ENCODE measurements at regions not wholly inside any gene's neighbourhood (a gene's known extent, or its start where the extent isn't known, plus 50 kb on each side); places are given as distances from the start of the nearest gene placed in this dataset.

DNA sequence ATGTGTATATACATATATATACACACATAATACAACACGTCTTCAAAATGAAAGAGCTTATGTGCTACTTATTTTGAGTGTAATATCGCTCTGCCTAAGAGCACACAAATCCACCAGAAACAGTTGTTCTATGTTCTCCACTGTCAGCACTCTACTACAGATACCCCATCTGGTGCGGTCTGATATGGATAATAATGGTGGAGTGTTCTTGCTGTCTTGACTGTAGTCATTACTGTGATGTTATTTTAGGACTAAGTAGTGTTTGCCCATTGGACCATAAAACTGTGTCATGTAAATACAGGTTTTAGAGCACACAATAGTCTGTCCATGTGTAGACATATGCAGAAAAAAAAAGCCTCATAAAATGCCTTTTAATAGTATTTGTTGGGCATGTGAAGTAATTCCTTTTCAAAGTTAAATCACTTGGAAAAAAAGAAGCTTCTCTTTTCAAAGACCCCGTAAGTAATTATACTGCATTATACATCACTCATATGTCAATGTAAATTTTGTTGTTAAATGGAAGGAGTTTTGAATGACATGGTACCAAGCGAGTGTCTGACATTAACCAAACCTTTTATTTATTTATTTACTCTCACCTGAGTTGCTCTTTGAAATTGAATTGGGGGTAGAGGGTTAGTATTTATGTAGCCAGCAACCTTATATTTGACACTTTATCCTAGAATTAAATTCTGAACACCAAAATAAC, 1249.2 kb upstream of the ZEB2 start:
- H3K27ac ChIP-seq (ENCODE audit: low read depth, low read length): no peak overlapping the region
- whole genome bisulfite sequencing, 3 donors: 87 to 91% (median 91%) methylated on average over 5 of the region's 5 CpGs

GRCh38 chr2:145765874-145766273, 1246.0 kb upstream of the ZEB2 start:
- H3K27ac ChIP-seq (ENCODE audit: low read depth, low read length): no peak overlapping the region
- 92 to 96% (median 92%) methylated on average over 1 of the region's 1 CpG for WGBS, 3 donors

- WGBS, 3 donors: 55 to 75% (median 59%) methylated on average over 6 of the region's 6 CpGs
- no peak overlapping the region for H3K27ac ChIP-seq (ENCODE audit: low read depth, low read length)
Observed at GRCh38 chr2:145764631-145765030, 1244.7 kb upstream of the ZEB2 start.

DNA sequence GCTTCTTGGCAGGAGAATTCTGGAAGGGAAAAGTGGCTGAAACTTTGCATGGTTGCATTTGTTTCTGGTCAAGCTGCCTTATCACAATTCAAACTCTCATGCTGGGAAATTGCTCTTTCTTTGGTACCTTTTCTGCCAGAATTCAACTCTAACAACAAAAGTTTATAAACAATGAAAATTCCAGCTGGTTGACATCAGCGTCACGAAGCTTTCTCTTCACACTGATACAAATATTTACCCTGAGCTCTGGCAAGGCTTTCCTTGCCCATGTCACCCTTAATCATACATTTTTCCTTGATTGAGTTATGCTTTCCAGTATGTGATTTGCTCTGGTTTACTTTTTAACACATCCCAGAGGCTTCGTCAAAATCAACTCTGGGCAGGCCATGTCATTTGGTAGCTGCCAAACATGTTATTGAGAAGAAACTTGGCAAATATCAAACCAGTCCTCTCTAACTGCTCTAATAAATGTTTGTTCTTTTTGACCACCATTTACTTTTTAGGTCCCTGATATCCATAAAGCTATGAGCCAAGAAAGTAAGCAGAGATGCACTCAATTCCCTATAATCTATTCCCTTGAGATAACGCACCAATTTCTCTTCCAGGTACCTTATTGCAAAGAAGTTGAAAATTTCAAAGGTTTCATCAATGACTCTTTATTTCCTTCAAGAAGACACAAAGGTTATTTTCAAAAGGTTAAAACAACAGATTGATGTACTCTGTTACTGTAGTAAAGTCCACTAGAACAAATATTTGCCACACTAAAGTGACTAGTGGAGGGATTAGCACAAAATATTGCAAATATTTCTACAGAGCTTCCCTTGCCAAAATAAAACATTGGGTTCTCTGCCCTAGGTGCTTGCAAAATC, 1241.1 kb upstream of the ZEB2 start:
- WGBS, 3 donors: 36 to 75% (median 64%) methylated on average over 4 of the region's 4 CpGs
- H3K27ac ChIP-seq (ENCODE audit: low read depth, low read length): no peak overlapping the region

GRCh38 chr2:145759228-145759915, 1239.5 kb upstream of the ZEB2 start:
- WGBS, 3 donors: 87 to 94% (median 90%) methylated on average over 3 of the region's 3 CpGs
- H3K27ac ChIP-seq (ENCODE audit: low read depth, low read length): no peak overlapping the region

DNA sequence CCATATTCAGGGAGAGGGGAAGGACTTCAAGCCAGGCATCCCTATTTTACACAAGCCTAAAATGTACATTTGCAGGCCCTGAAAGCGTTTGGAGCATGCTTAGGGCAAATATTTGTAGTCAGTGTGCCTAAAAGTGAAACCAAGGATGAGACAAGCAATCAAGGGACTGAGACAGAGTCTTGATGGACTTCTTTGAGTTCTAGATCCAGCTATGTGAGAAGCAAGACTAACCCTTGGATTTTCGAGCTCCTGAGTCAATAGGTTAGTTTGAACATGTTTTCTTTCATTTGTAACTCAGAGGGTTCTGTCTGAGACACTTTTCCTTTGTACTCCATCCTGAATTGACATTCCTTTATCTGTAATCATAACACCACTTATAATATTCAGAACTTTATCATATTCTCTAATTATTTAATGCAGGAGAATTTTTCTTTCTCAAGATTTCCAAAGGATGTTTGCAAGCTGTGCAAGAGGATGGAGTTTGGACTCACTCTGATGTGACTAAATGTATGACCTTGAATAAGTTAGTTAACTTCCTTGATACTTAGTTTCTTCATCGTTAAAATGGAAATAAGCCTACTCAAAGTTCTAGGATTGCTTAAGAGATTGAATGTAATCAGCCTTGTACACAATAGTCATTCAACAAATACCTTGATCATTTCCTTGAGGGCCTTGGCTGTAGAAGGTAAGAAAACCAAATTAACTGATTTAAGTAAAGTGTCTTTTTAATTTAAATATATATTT, 1237.8 kb upstream of the ZEB2 start:
- H3K27ac ChIP-seq (ENCODE audit: low read depth, low read length): no peak overlapping the region
- WGBS, 3 donors: 48 to 64% (median 50%) methylated on average over 3 of the region's 3 CpGs

DNA sequence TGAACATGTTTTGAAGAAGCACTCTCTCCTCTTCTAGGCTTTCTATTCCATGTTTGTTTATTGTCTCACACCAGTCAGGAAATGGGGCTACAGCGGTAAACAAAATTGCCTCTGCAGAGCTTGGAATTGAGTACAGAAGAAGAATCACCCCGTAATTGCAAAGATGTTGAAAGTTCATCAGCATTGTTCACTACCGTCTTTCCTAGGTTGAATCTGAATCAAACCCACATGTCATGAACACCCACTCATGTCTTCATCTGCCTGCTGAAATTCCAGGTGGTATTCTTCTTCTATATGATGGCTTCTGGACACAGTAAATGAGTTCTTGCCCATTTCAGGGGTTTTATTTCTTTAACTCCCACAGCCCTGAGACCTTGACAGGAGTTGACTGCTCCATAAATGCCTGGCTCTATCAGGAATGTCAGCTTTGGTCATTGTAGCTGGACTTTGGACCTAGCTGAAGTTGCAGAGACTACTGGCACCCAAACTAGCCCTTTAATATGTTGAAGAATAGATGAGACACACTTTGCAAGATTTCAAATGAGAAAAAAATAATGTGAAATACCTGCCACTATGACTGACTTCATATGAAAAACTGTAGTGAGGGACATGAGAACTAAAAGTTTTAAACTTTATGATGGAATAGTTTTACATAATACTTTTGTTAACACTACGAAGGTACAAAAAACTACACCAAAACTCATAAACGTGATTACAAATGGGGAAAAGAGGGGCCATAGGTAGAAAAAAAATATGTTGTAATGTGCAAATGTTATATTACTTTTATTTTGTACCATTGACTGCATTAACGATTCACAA, 1235.3 kb upstream of the ZEB2 start:
- H3K27ac ChIP-seq (ENCODE audit: low read depth, low read length): no peak overlapping the region
- 87 to 95% (median 94%) methylated on average over 6 of the region's 6 CpGs for WGBS, 3 donors

DNA sequence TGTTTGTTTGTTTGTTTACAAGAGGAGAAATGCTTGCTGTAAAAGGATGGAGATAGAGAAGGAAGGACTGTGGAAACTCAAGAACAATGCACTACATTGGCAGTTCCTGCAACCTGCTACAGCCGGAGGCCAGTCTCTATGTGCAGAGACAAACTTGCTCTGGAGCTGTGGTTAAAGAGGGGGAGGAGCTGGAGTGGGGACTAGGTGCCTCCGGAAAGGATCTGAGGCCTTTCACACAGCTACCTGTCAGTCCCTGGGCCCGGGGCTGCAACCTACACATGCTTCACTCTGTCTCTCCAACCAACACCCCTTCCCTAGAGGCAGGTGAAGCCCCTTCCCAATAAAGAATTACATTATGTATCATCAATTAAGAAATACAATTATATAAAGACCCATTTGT, 1234.0 kb upstream of the ZEB2 start:
- no peak overlapping the region for H3K27ac ChIP-seq (ENCODE audit: low read depth, low read length)
- WGBS, 3 donors: 53 to 82% (median 59%) methylated on average over 3 of the region's 3 CpGs

- no peak overlapping the region for H3K27ac ChIP-seq (ENCODE audit: low read depth, low read length)
- WGBS, 3 donors: 63 to 69% (median 64%) methylated on average over 6 of the region's 6 CpGs
Observed at GRCh38 chr2:145753041-145753608, 1233.2 kb upstream of the ZEB2 start.

GRCh38 chr2:145752091-145752806, 1232.3 kb upstream of the ZEB2 start:
- H3K27ac ChIP-seq (ENCODE audit: low read depth, low read length): no peak overlapping the region
- 24 to 26% (median 24%) methylated on average over 5 of the region's 5 CpGs for WGBS, 3 donors

- WGBS, 3 donors: 21 to 69% (median 24%) methylated on average over 6 of the region's 6 CpGs
- H3K27ac ChIP-seq (ENCODE audit: low read depth, low read length): peak overlapping the region; percentile 34
Observed at GRCh38 chr2:145751629-145752028, 1231.7 kb upstream of the ZEB2 start.

GRCh38 chr2:145751155-145751554, 1231.2 kb upstream of the ZEB2 start:
- no peak overlapping the region for H3K27ac ChIP-seq (ENCODE audit: low read depth, low read length)
- 21 to 60% (median 21%) methylated on average over 1 of the region's 1 CpG for WGBS, 3 donors

DNA sequence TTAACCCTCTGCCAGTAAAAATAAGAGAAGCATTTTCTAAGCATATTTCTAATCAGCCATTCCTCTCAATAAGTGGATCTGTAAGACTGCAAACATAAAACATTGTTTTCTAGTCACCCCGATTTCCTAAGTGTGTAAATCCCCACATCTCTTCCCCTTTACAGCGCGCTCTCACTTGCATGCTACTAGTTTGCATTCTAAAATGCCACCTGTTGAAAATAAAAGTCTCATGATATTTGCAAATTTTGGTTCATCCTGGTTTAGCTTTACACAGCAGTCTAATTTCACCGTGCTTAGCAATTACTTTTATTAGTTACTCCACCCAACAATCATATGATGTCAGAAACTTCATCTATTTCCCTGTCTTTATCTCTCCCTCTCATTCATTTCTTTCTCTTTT, 1230.7 kb upstream of the ZEB2 start:
- 52 to 76% (median 52%) methylated on average over 4 of the region's 4 CpGs for WGBS, 3 donors
- H3K27ac ChIP-seq (ENCODE audit: low read depth, low read length): no peak overlapping the region

- 25 to 44% (median 40%) methylated on average over 2 of the region's 2 CpGs for WGBS, 3 donors
- no peak overlapping the region for H3K27ac ChIP-seq (ENCODE audit: low read depth, low read length)
Observed at GRCh38 chr2:145750144-145750543, 1230.2 kb upstream of the ZEB2 start.

DNA sequence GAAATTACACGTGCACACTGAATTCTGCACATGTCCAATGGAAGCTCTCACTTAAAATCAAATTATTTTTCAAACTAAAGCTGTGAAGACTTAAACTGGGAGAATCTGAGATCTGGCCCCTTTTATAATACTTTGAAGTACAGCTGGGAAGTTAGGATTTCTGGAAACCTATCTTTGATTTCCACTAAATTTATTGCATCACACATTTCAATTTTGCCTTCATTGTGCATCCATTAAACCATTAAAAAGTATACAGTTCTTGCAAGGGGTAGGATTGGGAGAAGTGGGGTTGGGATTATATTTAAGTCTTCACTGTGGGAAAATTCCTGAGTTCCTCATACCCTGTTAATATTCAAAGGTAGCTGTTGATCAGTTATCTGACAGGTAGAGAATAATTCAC, 1229.6 kb upstream of the ZEB2 start:
- H3K27ac ChIP-seq (ENCODE audit: low read depth, low read length): no peak overlapping the region
- 70 to 80% (median 73%) methylated on average over 1 of the region's 1 CpG for WGBS, 3 donors

- WGBS, 3 donors: 45 to 54% (median 48%) methylated on average over 2 of the region's 2 CpGs
Observed at GRCh38 chr2:145748927-145749326, 1229.0 kb upstream of the ZEB2 start.

DNA sequence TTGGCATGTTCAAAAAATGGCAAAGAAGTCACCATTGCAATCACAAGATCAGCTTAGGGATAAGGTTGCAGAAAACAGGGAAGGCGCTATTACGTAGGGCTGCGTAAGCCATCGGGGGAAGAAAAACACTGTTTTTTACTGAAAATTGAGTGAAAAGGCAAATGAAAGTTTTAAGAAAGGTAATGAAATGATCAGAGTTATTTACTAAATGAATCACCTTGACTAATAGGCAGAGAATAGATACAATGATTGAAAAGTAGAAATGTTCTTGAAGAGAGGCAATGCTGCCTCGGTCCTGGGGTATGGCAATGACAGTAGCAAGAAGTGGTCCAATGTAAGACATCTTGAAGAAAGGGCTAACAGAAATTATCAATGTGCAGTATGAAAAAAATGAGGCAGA, 1227.8 kb upstream of the ZEB2 start:
- 93 to 96% (median 93%) methylated on average over 5 of the region's 5 CpGs for WGBS, 3 donors
- H3K27ac ChIP-seq (ENCODE audit: low read depth, low read length): no peak overlapping the region

More at GRCh38 chr2:145748927-145749326, 1229.0 kb upstream of the ZEB2 start:
- no peak overlapping the region for H3K27ac ChIP-seq (ENCODE audit: low read depth, low read length)

All from adipose tissue (tissue), 3 donors.